CD4-positive, alpha-beta T cell treated with Interleukin-12 subunit alpha and Interleukin-12 subunit beta, for 1 hour (primary cell): ENCODE measurements at regions not wholly inside any gene's neighbourhood (a gene's known extent, or its start where the extent isn't known, plus 50 kb on each side); places are given as distances from the start of the nearest gene placed in this dataset.
"Not testable (repeated sequence)": the region's sequence is repeated elsewhere in the genome, so short reads cannot be mapped to it uniquely, and the experiment has no call there.

Experiments
- DNase-seq: peaks from one replicate; pipeline ENCODE4 v3.0.0-alpha.2; 2020

DNA sequence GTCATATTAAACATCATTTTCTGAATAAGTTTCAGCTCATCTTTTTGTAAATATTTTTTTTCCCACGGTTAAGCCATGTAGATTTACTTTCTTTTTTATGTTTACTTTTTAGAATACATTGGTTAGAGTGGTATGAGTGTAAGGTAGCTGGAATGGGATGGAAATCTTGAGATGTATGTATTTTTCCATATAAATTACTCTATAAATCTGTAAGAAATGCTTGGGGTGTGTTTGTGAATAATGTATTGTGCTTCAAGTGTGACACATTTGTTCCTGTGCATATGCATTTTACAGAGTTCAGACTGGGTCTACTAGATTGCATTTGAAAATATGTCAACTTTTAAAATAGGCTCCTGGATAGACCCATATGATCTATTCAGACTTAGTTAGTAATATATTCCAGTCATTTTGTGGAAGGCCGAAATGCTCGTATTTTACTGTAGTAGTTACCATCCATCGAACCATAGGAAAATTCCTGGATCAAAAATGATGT, 756.8 kb downstream of the RAPGEF2 start:
- no peak for DNase-seq

DNA sequence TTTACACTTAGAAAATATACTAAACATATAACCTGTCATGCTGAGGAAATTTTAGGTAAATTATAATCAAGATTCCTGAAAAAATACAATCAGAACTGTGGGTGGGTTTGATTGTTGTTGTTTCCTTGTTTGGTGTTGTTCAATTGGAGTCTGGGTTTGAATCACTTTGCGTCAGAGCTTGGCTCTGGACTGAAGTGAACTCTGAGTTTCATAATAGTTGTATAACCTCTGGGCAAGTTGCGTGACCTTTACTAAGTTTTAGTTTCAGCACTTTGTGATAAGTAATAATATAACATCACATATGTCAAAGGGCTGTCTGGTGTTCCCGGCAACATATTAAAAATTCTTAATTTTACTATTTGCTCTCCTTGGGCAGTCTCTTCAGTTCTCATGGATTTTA, 758.1 kb downstream of the RAPGEF2 start:
- no peak for DNase-seq

- no peak for DNase-seq
These were observed 761.5 kb downstream of the RAPGEF2 start for GRCh38 chr4:159864337-159864736.

- no peak for DNase-seq
These were observed 764.8 kb downstream of the RAPGEF2 start for GRCh38 chr4:159867673-159868072.

DNA sequence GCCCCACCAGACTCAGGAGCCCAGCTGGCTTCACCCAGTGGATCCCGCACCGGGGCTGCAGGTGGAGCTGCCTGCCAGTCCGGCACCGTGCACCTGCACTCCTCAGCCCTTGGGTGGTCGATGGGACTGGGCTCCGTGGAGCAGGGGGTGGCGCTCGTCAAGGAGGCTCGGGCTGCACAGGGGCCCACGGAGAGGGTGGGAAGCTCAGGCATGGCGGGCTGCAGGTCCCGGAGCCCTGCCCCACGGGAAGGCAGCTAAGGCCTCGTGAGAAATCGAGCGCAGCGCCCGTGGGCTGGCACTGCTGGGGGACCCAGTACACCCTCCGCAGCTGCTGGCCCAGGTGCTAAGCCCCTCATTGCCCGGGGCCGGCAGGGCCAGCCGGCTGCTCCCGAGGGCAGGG, 766.1 kb downstream of the RAPGEF2 start:
- not testable (repeated sequence) for DNase-seq

GRCh38 chr4:159871141-159871540, 768.3 kb downstream of the RAPGEF2 start:
- DNase-seq = no peak

DNA sequence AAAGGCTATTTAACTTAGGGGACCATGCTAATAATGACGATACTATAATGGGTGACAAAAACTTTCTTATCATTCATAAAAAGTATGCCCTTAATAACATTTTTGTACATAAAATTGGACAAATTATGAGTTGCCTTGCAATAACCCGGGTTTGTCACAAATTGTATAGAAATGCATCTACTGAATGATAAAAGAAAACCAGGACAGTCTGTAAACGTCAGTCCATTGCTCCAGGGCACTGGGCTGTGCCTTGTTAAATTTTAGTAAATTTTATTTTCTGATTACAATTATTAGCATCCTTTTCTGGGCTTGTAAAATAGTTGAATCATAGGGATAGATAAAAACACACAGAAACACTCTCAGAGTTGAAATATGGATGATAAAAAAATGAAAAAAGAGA, 778.3 kb downstream of the RAPGEF2 start:
- no peak for DNase-seq

GRCh38 chr4:159884989-159885388, 782.1 kb downstream of the RAPGEF2 start:
- no peak for DNase-seq

DNA sequence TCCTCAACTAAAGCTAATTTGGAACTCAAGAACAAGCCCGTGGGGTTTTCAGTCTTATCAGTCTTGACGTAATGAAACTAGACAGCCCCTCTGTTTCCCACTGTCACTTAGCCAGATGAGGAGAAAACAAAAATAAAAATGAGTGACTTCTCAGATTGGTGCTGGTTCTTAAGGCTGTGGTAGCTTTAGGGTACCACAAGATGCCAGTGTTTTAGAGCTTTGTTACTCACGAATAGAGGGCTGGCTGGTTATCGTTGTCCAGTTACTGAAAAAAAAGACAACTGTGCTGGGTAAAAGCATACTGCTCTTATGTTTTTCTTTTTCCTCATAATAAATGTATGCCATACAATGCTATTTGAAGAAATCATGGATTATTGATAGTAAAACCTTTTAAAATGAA, 796.7 kb downstream of the RAPGEF2 start:
- DNase-seq = no peak

DNA sequence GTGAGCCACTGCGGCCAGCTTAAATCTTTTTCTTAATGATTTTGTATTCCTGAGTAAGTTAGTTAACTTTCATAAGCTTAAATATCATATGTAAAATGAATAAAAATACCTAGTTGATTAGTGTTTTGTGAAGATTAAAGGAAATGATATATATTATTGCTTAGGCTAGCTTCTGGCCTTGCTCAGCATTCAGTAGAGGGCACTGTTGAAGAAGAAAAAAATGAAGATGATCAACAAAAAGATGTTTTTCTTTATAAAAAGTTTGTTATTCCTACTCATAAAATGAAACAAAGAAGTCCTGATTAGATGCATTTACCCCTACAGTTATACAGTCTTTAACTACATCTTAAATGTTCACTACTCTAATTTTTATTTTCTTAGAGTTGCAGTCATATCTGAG, 797.7 kb downstream of the RAPGEF2 start:
- no peak for DNase-seq

- no peak for DNase-seq
These were observed 799.8 kb downstream of the RAPGEF2 start for GRCh38 chr4:159902648-159903047.

GRCh38 chr4:159904906-159905305, 802.0 kb downstream of the RAPGEF2 start:
- no peak for DNase-seq

GRCh38 chr4:159906051-159906450, 803.2 kb downstream of the RAPGEF2 start:
- no peak for DNase-seq

- no peak for DNase-seq
These were observed 803.6 kb downstream of the RAPGEF2 start for GRCh38 chr4:159906517-159906916.

GRCh38 chr4:159910721-159911120, 807.8 kb downstream of the RAPGEF2 start:
- DNase-seq = no peak

DNA sequence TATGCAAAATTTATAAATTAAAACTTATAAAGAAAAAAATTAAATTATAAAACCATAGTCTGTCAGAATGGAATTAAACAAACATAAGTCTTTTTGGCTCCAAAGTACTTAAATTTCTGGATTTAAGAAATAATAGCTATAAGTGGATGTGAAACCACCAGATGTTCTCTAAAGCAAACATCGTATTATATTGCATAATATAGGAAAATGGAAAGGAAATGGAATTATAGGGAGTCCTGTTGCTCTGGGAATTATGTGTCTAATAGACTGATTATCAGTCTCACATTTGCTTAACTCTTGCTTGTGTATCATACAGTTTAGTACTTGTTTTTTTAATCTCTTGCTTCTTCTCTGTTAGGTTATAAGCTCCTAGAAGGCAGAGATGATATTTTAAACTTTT, 819.2 kb downstream of the RAPGEF2 start:
- no peak for DNase-seq

- DNase-seq = no peak
These were observed 822.9 kb downstream of the RAPGEF2 start for GRCh38 chr4:159925770-159926169.

DNA sequence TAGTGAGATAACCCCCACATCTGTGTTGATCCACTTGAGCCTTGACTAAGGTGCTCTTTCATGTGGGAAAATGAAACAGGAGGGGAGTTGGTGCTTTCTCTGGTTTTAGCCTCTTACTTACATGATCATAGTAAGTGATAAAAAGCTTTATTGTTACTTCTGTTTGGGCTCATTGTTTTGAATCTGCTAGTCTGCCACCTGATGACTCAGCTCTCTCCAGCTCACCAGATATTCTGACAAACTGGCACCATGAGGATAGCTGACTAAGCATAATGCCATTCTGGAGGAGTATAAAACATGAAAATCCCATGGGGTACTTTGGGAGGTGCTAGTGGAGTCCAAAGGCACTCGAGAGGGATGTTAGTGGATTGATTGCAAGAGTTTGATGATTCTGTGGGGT, 824.0 kb downstream of the RAPGEF2 start:
- DNase-seq = no peak

DNA sequence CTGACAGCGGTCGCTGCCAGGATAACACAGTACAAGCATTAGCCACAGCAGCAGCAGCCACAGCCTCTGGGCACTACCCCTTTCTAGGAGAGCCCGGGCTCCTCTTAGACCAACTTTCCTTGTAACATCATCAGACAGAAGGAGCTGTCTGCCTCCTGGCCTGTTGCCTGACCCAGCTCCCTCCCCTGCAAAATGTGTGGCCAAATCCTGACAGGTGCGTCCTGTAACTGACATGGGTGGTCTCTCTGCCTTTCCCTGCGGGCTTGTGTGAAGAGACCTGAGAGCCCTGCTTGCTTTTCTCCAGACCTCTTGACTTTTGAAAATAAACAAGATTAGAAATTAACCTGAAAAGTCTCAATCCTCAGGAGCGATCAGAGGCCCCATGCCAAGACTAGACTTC, 824.9 kb downstream of the RAPGEF2 start:
- no peak for DNase-seq

DNA sequence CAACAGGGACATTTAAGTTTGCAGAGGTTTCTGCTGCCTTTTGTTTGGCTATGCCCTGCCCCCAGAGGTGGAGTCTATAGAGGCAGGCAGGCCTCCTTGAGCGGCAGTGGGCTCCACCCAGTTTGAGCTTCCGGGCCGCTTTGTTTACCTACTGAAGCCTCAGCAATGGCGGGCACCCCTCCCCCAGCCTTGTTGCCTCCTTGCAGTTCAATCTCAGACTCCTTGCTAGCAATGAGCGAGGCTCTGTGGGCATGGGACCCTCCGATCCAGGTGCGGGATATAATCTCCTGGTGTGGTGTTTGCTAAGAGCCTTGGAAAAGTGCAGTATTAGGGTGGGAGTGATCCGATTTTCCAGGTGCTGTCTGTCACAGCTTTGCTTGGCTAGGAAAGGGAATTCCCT, 831.7 kb downstream of the RAPGEF2 start:
- DNase-seq = not testable (repeated sequence)

GRCh38 chr4:159937595-159937994, 834.7 kb downstream of the RAPGEF2 start:
- no peak for DNase-seq

GRCh38 chr4:159939681-159940080, 836.8 kb downstream of the RAPGEF2 start:
- not testable (repeated sequence) for DNase-seq

GRCh38 chr4:159941076-159941475, 838.2 kb downstream of the RAPGEF2 start:
- DNase-seq = no peak

GRCh38 chr4:159944477-159944876, 841.6 kb downstream of the RAPGEF2 start:
- no peak for DNase-seq

- no peak for DNase-seq
These were observed 844.2 kb downstream of the RAPGEF2 start for GRCh38 chr4:159946983-159947615.
